Caco-2 (cell line): ENCODE measurements at regions not wholly inside any gene's neighbourhood (a gene's known extent, or its start where the extent isn't known, plus 50 kb on each side); places are given as distances from the start of the nearest gene placed in this dataset.

Experiments
- BruUV-seq: library from RNA; stranded (reverse); fragments of 400-500 nt; replicated peaks from 2 replicates; lab custom pipeline; 2021; lab: Mats Ljungman, UMichigan
- CTCF ChIA-PET: fragments of 300-600 bp; sonication (Branson Sonifier 250); formaldehyde crosslinking; loops from one replicate; lab custom pipeline; 2022; ENCODE audit warnings: antibody characterized with exemption; lab: Charles Lee
- POLR2A ChIA-PET: fragments of 300-600 bp; sonication (Branson Sonifier 250); formaldehyde crosslinking; loops from one replicate; lab custom pipeline; 2022; ENCODE audit warnings: antibody characterized with exemption; lab: Charles Lee
- DNase-seq, 2 experiments: peaks; one replicate each; pipeline versions ENCODE4 v3.0.0 to v3.0.0-alpha.2; 2020 to 2022
- H3K27me3 ChIP-seq: replicated peaks from 2 replicates; pipeline ENCODE4 v1.6.0; 2011; ENCODE audit warnings: low read length; ENCODE audit not compliant: control insufficient read depth, insufficient read depth
- H3K36me3 ChIP-seq: 2 replicates; pipeline ENCODE4 v1.5.1; 2011; ENCODE audit warnings: low read length; ENCODE audit not compliant: control insufficient read depth, insufficient read depth
- H3K4me1 ChIP-seq: fragments of 250-450 bp; sonication (Bioruptor Pico); 2 replicates; pipeline ENCODE4 v1.5.1; 2020; ENCODE audit warnings: mild to moderate bottlenecking
- H3K4me3 ChIP-seq: 2 replicates; pipeline ENCODE4 v1.5.1; 2011; ENCODE audit warnings: low read depth, mild to moderate bottlenecking, control low read depth, low read length
- H3K9me3 ChIP-seq: fragments of 250-450 bp; sonication (Bioruptor Pico); 2 replicates; pipeline ENCODE4 v1.5.1; 2020; ENCODE audit warnings: mild to moderate bottlenecking, moderate library complexity
- H3K27ac Mint-ChIP-seq: one replicate; pipeline ENCODE4 v1.8.0; 2022; ENCODE audit warnings: mixed read lengths; ENCODE audit not compliant: unreplicated experiment
- H3K27me3 Mint-ChIP-seq: one replicate; pipeline ENCODE4 v1.8.0; 2022; ENCODE audit warnings: mixed read lengths; ENCODE audit not compliant: insufficient read depth, unreplicated experiment
- H3K36me3 Mint-ChIP-seq: one replicate; pipeline ENCODE4 v1.8.0; 2022; ENCODE audit warnings: mild to moderate bottlenecking, mixed read lengths; ENCODE audit not compliant: insufficient read depth, unreplicated experiment
- H3K4me1 Mint-ChIP-seq: one replicate; pipeline ENCODE4 v1.8.0; 2022; ENCODE audit warnings: low read depth, mixed read lengths; ENCODE audit not compliant: unreplicated experiment
- H3K4me3 Mint-ChIP-seq: one replicate; pipeline ENCODE4 v1.8.0; 2022; ENCODE audit warnings: mild to moderate bottlenecking, moderate library complexity, mixed read lengths; ENCODE audit not compliant: unreplicated experiment
- H3K9me3 Mint-ChIP-seq: one replicate; pipeline ENCODE4 v1.8.0; 2022; ENCODE audit warnings: mixed read lengths; ENCODE audit not compliant: unreplicated experiment
- intact Hi-C: fragments of 100-400 bp; cut with micrococcal nuclease; formaldehyde crosslinking; loops from one replicate; pipeline ENCODE4 v1.10.0; 2022; ENCODE audit not compliant: unreplicated experiment
- TF ChIP-seq, protein P1 (sequence below), 2 experiments: fragments of 200-600 bp in 1 of 2; IDR thresholded peaks; 1 replicate in 1 of 2; 2 replicates in 1 of 2; pipeline versions ENCODE4 v1.5.1 to v1.8.0; 2011 to 2022; ENCODE audit warnings: antibody characterized with exemption in 1 of 2, control low read depth in 1 of 2, inconsistent platforms in 1 of 2, low read depth in 1 of 2, low read length in 1 of 2, mild to moderate bottlenecking in 1 of 2, moderate library complexity in 1 of 2; ENCODE audit not compliant: insufficient read depth in 1 of 2, severe bottlenecking in 1 of 2, unreplicated experiment in 1 of 2

DNA sequence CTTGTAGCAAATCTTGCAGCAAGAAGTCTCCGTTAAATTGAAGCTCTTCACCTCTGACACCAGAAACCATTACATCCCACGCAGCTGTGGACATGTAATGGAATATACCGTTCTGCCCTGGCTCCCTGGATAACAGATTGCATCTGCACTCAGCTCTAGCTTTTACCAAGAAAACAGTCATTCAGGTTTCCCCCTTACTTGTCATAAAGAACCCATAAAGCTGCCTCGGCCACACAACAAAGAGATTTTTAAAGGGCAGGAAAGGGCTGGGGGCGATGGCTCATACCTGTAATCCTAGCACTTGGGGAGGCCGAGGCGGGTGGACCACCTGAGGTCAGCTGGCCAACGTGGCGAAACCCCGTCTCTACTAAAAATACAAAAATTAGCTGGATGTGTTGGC lies 127.6 kb upstream of the RFC3 start:
- intact Hi-C loops: no loop called here
- POLR2A ChIA-PET: no interaction called here
- Histone ChIP-seq H3K27me3 (no peaks in the 10 kb centered on the region), H3K4me1 (no peaks in the 10 kb centered on the region), H3K36me3 (no peaks in the 10 kb centered on the region), H3K9me3 (peaks cover 11% of the 10 kb centered on the region; the same call in 1 of the 2 replicates), H3K4me3 (no peak overlapping the region)
- TF ChIP-seq, protein P1, sequence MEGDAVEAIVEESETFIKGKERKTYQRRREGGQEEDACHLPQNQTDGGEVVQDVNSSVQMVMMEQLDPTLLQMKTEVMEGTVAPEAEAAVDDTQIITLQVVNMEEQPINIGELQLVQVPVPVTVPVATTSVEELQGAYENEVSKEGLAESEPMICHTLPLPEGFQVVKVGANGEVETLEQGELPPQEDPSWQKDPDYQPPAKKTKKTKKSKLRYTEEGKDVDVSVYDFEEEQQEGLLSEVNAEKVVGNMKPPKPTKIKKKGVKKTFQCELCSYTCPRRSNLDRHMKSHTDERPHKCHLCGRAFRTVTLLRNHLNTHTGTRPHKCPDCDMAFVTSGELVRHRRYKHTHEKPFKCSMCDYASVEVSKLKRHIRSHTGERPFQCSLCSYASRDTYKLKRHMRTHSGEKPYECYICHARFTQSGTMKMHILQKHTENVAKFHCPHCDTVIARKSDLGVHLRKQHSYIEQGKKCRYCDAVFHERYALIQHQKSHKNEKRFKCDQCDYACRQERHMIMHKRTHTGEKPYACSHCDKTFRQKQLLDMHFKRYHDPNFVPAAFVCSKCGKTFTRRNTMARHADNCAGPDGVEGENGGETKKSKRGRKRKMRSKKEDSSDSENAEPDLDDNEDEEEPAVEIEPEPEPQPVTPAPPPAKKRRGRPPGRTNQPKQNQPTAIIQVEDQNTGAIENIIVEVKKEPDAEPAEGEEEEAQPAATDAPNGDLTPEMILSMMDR (IDR thresholded peaks at IDR 0.05; ENCODE audit: insufficient read depth in 1 of 2, low read depth in 1 of 2, low read length in 1 of 2, severe bottlenecking in 1 of 2, unreplicated experiment in 1 of 2): no peak
- H3K27me3 Mint-ChIP-seq: no peaks in the 10 kb centered on the region
- H3K36me3 Mint-ChIP-seq: no peaks in the 10 kb centered on the region
- CTCF ChIA-PET: no interaction called here
- no TSS peak for BruUV-seq
- no peaks in the 10 kb centered on the region for H3K9me3 Mint-ChIP-seq
- no peak overlapping the region for H3K27ac Mint-ChIP-seq
- no peak for DNase-seq
- no peak overlapping the region for H3K4me3 Mint-ChIP-seq
- H3K4me1 Mint-ChIP-seq: no peaks in the 10 kb centered on the region

DNA sequence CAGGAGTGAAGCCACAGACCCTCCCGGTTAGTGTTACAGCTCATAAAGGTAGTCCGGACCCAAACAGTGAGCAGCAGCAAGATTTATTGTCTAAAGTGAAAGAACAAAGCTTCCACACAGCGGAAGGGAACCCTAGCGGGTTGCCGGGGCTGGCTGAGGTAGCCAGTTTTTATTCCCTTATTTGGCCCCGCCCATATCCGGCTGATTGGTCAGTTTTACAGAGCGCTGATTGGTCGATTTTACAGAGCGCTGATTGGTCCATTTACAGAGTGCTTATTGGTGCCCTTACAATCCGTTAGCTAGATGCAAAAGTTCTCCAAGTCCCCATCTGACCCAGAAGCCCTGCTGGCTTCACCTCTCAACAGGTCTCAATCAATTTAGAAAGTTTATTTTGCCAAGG lies 126.0 kb upstream of the RFC3 start:
- Mint-ChIP-seq H3K9me3 (no peaks in the 10 kb centered on the region), H3K27ac (no peak overlapping the region), H3K4me3 (no peak overlapping the region), H3K36me3 (no peaks in the 10 kb centered on the region), H3K4me1 (peaks cover 8% of the 10 kb centered on the region), H3K27me3 (no peaks in the 10 kb centered on the region)
- ChIA-PET POLR2A (no interaction called here), CTCF (no interaction called here)
- Histone ChIP-seq H3K9me3 (peaks cover 11% of the 10 kb centered on the region; the same call in 1 of the 2 replicates), H3K4me3 (no peak overlapping the region), H3K27me3 (no peaks in the 10 kb centered on the region), H3K36me3 (no peaks in the 10 kb centered on the region), H3K4me1 (peaks cover 7% of the 10 kb centered on the region)
- TF ChIP-seq, protein P1 (IDR thresholded peaks at IDR 0.05; ENCODE audit: insufficient read depth in 1 of 2, low read depth in 1 of 2, low read length in 1 of 2, severe bottlenecking in 1 of 2, unreplicated experiment in 1 of 2): no peak
- no peak for DNase-seq
- no TSS peak for BruUV-seq
- intact Hi-C loops: no loop called here

DNA sequence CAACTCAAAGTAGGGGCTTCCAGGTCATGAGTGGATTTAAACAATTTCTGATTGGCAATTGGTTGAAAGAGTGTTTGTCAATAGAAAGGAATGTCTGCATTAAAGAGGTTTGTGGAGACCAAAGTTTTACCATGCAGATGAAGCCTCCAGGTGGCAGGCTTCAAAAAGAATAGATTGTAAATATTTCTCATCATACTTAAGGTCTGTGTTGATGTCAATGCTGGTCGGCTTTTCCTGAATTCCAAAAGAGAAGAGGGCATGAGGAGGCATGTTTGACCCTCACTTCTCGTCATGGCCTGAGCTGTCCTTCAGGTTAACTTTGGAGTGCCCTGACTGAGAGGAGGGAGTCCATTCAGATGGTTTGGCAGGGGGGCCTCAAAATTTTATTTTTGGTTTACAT lies 125.4 kb upstream of the RFC3 start:
- Mint-ChIP-seq H3K27ac (no peak overlapping the region), H3K36me3 (no peaks in the 10 kb centered on the region), H3K27me3 (no peaks in the 10 kb centered on the region), H3K9me3 (no peaks in the 10 kb centered on the region), H3K4me1 (peaks cover 8% of the 10 kb centered on the region), H3K4me3 (no peak overlapping the region)
- intact Hi-C loops: no loop called here
- DNase-seq: no peak
- TF ChIP-seq, protein P1 (IDR thresholded peaks at IDR 0.05; ENCODE audit: insufficient read depth in 1 of 2, low read depth in 1 of 2, low read length in 1 of 2, severe bottlenecking in 1 of 2, unreplicated experiment in 1 of 2): no peak
- ChIA-PET CTCF (no interaction called here), POLR2A (no interaction called here)
- Histone ChIP-seq H3K27me3 (no peaks in the 10 kb centered on the region), H3K9me3 (peaks cover 11% of the 10 kb centered on the region; the same call in 1 of the 2 replicates), H3K4me3 (no peak overlapping the region), H3K36me3 (no peaks in the 10 kb centered on the region), H3K4me1 (peaks cover 13% of the 10 kb centered on the region)
- BruUV-seq: no TSS peak
